ENCODE measurements at regions not wholly inside any gene's neighbourhood (a gene's known extent, or its start where the extent isn't known, plus 50 kb on each side); places are given as distances from the start of the nearest gene placed in this dataset.

- TF ChIP-seq CTCF (conservative IDR thresholded peaks at IDR 0.05; ENCODE audit: low read depth, low read length) = no peak
- DNase-seq (ENCODE audit: low read depth) = no peak
- no peak overlapping the region for H3K4me3 ChIP-seq (ENCODE audit: low read depth, low read length)
Measured at GRCh38 chr20:39795401-39796272, 833.5 kb downstream of the DHX35 start.

- H3K4me3 ChIP-seq (ENCODE audit: low read depth, low read length) = no peak overlapping the region
- no peak for TF ChIP-seq CTCF (conservative IDR thresholded peaks at IDR 0.05; ENCODE audit: low read depth, low read length)
- no peak for DNase-seq (ENCODE audit: low read depth)
Measured at GRCh38 chr20:39792334-39792733, 830.2 kb downstream of the DHX35 start.

GRCh38 chr20:39789411-39789810, 827.3 kb downstream of the DHX35 start:
- H3K4me3 ChIP-seq (ENCODE audit: low read depth, low read length) = no peak overlapping the region
- DNase-seq (ENCODE audit: low read depth) = no peak
- no peak for TF ChIP-seq CTCF (conservative IDR thresholded peaks at IDR 0.05; ENCODE audit: low read depth, low read length)

GRCh38 chr20:39785252-39785917, 823.2 kb downstream of the DHX35 start:
- DNase-seq (ENCODE audit: low read depth) = no peak
- H3K4me3 ChIP-seq (ENCODE audit: low read depth, low read length) = no peak overlapping the region
- TF ChIP-seq CTCF (conservative IDR thresholded peaks at IDR 0.05; ENCODE audit: low read depth, low read length) = no peak

- H3K4me3 ChIP-seq (ENCODE audit: low read depth, low read length) = no peak overlapping the region
- no peak for DNase-seq (ENCODE audit: low read depth)
- TF ChIP-seq CTCF (conservative IDR thresholded peaks at IDR 0.05; ENCODE audit: low read depth, low read length) = no peak
Measured at GRCh38 chr20:39784693-39785092, 822.5 kb downstream of the DHX35 start.

GRCh38 chr20:39778847-39779604, 816.9 kb downstream of the DHX35 start:
- no peak overlapping the region for H3K4me3 ChIP-seq (ENCODE audit: low read depth, low read length)
- DNase-seq (ENCODE audit: low read depth) = no peak
- no peak for TF ChIP-seq CTCF (conservative IDR thresholded peaks at IDR 0.05; ENCODE audit: low read depth, low read length)

Data from epithelial cell of proximal tubule (primary cell).